ENCODE measurements at regions not wholly inside any gene's neighbourhood (a gene's known extent, or its start where the extent isn't known, plus 50 kb on each side); places are given as distances from the start of the nearest gene placed in this dataset.

DNA sequence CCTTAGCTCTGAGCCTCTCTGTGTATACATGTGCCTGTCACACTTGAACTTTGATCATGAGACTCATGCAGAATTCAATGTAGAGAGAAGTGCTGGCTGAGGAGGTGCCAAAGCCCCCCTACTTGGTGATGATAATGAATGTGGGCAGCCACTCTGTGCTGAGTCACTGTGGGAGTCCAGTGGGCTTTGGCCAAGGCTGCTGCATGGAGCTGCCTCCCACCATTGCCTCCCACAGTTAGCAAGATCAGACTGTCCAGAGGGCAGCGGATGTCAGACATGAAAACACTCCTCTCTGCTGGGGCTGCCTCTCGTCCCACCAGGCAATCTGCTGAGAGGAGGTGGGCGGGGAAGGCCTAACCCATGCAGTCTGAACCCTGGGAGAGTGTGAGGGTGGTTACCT lies 180.3 kb downstream of the SH2D4B start:
- TF ChIP-seq, protein P1, sequence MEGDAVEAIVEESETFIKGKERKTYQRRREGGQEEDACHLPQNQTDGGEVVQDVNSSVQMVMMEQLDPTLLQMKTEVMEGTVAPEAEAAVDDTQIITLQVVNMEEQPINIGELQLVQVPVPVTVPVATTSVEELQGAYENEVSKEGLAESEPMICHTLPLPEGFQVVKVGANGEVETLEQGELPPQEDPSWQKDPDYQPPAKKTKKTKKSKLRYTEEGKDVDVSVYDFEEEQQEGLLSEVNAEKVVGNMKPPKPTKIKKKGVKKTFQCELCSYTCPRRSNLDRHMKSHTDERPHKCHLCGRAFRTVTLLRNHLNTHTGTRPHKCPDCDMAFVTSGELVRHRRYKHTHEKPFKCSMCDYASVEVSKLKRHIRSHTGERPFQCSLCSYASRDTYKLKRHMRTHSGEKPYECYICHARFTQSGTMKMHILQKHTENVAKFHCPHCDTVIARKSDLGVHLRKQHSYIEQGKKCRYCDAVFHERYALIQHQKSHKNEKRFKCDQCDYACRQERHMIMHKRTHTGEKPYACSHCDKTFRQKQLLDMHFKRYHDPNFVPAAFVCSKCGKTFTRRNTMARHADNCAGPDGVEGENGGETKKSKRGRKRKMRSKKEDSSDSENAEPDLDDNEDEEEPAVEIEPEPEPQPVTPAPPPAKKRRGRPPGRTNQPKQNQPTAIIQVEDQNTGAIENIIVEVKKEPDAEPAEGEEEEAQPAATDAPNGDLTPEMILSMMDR (conservative IDR thresholded peaks at IDR 0.05; ENCODE audit: low read depth, low read length) = no peak
- TF ChIP-seq EZH2 (IDR thresholded peaks at IDR 0.05; ENCODE audit: borderline replicate concordance, low read depth, low read length, poor library complexity, severe bottlenecking) = no peak

Measured in A673 (cell line).